ENCODE measurements at regions not wholly inside any gene's neighbourhood (a gene's known extent, or its start where the extent isn't known, plus 50 kb on each side); places are given as distances from the start of the nearest gene placed in this dataset.
A peak's percentile ranks its signal among the peaks of the same experiment; 100 is the strongest.
"Not testable (repeated sequence)": the region's sequence is repeated elsewhere in the genome, so short reads cannot be mapped to it uniquely, and the experiment has no call there.

DNA sequence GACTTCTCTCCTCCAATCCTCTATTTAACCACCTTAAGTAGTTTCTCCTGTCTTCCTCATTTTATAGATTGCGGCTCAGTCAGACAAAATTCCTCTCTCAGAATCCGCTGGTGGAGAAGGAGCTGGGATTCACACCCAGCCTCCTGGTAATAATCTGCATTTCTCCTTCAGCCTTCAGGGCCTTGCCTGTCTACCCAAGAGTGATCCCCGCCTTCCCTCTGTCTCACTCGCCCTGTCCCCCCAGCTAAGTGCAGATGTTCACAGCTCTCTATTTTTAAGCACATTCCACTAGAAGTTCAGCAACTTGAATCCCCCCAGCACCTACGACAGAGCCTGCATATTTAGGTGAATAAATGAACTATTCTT, 212.5 kb upstream of the HAAO start:
- peak overlapping the region; percentile 61 for H3K4me3 Mint-ChIP-seq (ENCODE audit: low read depth, unreplicated experiment)
- H3K36me3 Mint-ChIP-seq (ENCODE audit: insufficient read depth, unreplicated experiment), result peaks cover 55% of the 10 kb centered on the region
- peaks cover 5% of the 10 kb centered on the region for H3K9me3 Mint-ChIP-seq (ENCODE audit: low read depth, unreplicated experiment)
- no peak for TF ChIP-seq CTCF (IDR thresholded peaks at IDR 0.05; ENCODE audit: unreplicated experiment)
- DNase-seq, result no peak
- peaks cover 86% of the 10 kb centered on the region for H3K4me1 Mint-ChIP-seq (ENCODE audit: low read depth, unreplicated experiment)
- H3K27ac Mint-ChIP-seq (ENCODE audit: unreplicated experiment), result peak overlapping the region; percentile 93
- no peaks in the 10 kb centered on the region for H3K27me3 Mint-ChIP-seq (ENCODE audit: unreplicated experiment)
- BruUV-seq (replicated peaks), result no TSS peak
- intact Hi-C loops (cut with micrococcal nuclease; ENCODE audit: unreplicated experiment), result loop anchor here (1.0 to 2.0 kb wide), 2 partner anchors 18 to 26 kb away; no protein-coding TSS in a partner anchor
- CTCF ChIA-PET, result interaction anchor here (0.6 to 3.4 kb wide), 13 partner anchors 8 to 1075 kb away, joined by 3 to 30 read pairs (median 4); no protein-coding TSS in a partner anchor

GRCh38 chr2:43004126-43004865, 211.9 kb upstream of the HAAO start:
- BruUV-seq (replicated peaks); H3K27me3 Mint-ChIP-seq (ENCODE audit: unreplicated experiment); DNase-seq; H3K9me3 Mint-ChIP-seq (ENCODE audit: low read depth, unreplicated experiment): not testable (repeated sequence)
- peak overlapping the region; percentile 93 for H3K27ac Mint-ChIP-seq (ENCODE audit: unreplicated experiment)
- peaks cover 57% of the 10 kb centered on the region for H3K36me3 Mint-ChIP-seq (ENCODE audit: insufficient read depth, unreplicated experiment)
- peaks cover 86% of the 10 kb centered on the region for H3K4me1 Mint-ChIP-seq (ENCODE audit: low read depth, unreplicated experiment)
- peak overlapping the region; percentile 61 for H3K4me3 Mint-ChIP-seq (ENCODE audit: low read depth, unreplicated experiment)
- CTCF ChIA-PET, result interaction anchor here (0.6 to 3.4 kb wide), 12 partner anchors 14 to 1074 kb away, joined by 3 to 30 read pairs (median 4); no protein-coding TSS in a partner anchor
- intact Hi-C loops (cut with micrococcal nuclease; ENCODE audit: unreplicated experiment), result loop anchor here (2.0 kb wide), 1 partner anchor 19 kb away; no protein-coding TSS in a partner anchor

DNA sequence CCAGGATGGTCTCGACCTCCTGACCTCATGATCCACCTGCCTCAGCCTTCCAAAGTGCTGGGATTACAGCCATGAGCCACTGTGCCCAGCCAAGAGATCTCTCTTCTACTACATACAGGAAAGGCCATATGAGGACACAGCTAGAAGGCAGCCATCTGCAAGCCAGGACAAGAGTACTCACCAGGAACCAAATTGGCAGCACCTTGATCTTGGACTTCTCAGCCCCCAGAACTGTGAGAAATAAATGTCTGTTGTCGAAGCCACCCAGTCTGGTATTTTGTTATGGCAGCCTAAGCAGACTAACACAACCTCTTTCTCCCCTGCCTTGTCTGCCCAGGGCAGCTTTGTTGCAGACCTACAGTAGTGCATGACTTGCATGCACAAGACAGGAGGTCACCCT, 211.3 kb upstream of the HAAO start:
- Mint-ChIP-seq H3K36me3 (ENCODE audit: insufficient read depth, unreplicated experiment) (peaks cover 59% of the 10 kb centered on the region), H3K4me3 (ENCODE audit: low read depth, unreplicated experiment) (peak overlapping the region; percentile 13), H3K4me1 (ENCODE audit: low read depth, unreplicated experiment) (peaks cover 90% of the 10 kb centered on the region), H3K27me3 (ENCODE audit: unreplicated experiment) (no peaks in the 10 kb centered on the region), H3K9me3 (ENCODE audit: low read depth, unreplicated experiment) (peaks cover 5% of the 10 kb centered on the region), H3K27ac (ENCODE audit: unreplicated experiment) (peak overlapping the region; percentile 93)
- intact Hi-C loops (cut with micrococcal nuclease; ENCODE audit: unreplicated experiment), result loop anchor here (2.0 kb wide), 1 partner anchor 19 kb away; no protein-coding TSS in a partner anchor
- no TSS peak for BruUV-seq (replicated peaks)
- CTCF ChIA-PET, result interaction anchor here (0.6 to 3.4 kb wide), 4 partner anchors 17 to 635 kb away, joined by 3 to 30 read pairs (median 5); no protein-coding TSS in a partner anchor
- no peak for DNase-seq
- TF ChIP-seq CTCF (IDR thresholded peaks at IDR 0.05; ENCODE audit: unreplicated experiment), result no peak

GRCh38 chr2:43001787-43002468, 209.5 kb upstream of the HAAO start:
- peaks cover 74% of the 10 kb centered on the region for H3K4me1 Mint-ChIP-seq (ENCODE audit: low read depth, unreplicated experiment)
- intact Hi-C loops (cut with micrococcal nuclease; ENCODE audit: unreplicated experiment), result no loop called here
- H3K36me3 Mint-ChIP-seq (ENCODE audit: insufficient read depth, unreplicated experiment), result peaks cover 50% of the 10 kb centered on the region
- CTCF ChIA-PET, result interaction anchor here (0.6 kb wide), 1 partner anchor 20 kb away, joined by 5 read pairs; no protein-coding TSS in a partner anchor
- no peak for TF ChIP-seq CTCF (IDR thresholded peaks at IDR 0.05; ENCODE audit: unreplicated experiment)
- H3K27ac Mint-ChIP-seq (ENCODE audit: unreplicated experiment), result peak overlapping the region; percentile 79
- H3K4me3 Mint-ChIP-seq (ENCODE audit: low read depth, unreplicated experiment), result no peak overlapping the region
- no peaks in the 10 kb centered on the region for H3K9me3 Mint-ChIP-seq (ENCODE audit: low read depth, unreplicated experiment)
- no TSS peak for BruUV-seq (replicated peaks)
- no peaks in the 10 kb centered on the region for H3K27me3 Mint-ChIP-seq (ENCODE audit: unreplicated experiment)
- DNase-seq, result no peak

All from Calu3 (cell line).